Kidney (tissue), 13 donors: ENCODE measurements at regions not wholly inside any gene's neighbourhood (a gene's known extent, or its start where the extent isn't known, plus 50 kb on each side); places are given as distances from the start of the nearest gene placed in this dataset.

Source experiments
- DNase-seq, 5 donors: peaks; one replicate each; pipeline ENCODE4 v3.0.0-alpha.2; 2013 to 2020
- FAIRE-seq: peaks from 2 replicates; lab custom pipeline; 2012; peaks lifted over from hg19 to GRCh38; lab: Jason Lieb, UNC
- H3K27ac ChIP-seq, 2 donors: one replicate each; pipeline ENCODE4 v1.7.0; 2013; ENCODE audit warnings: low read depth in 2 of 2, low read length in 2 of 2, inconsistent platforms in 1 of 2
- H3K27me3 ChIP-seq: one replicate; pipeline ENCODE4 v1.7.1; 2013; ENCODE audit warnings: low read length, inconsistent platforms; ENCODE audit not compliant: control insufficient read depth, insufficient read depth
- H3K36me3 ChIP-seq, 3 donors: one replicate each; pipeline versions ENCODE4 v1.7.0 to v1.7.1; 2013; ENCODE audit warnings: low read length in 3 of 3, control low read depth in 1 of 3, inconsistent platforms in 1 of 3; ENCODE audit not compliant: insufficient read depth in 3 of 3, control insufficient read depth in 2 of 3
- H3K4me1 ChIP-seq, 3 donors: one replicate each; pipeline versions ENCODE4 v1.7.0 to v1.7.1; 2013; ENCODE audit warnings: low read length in 3 of 3, inconsistent platforms in 1 of 3, low read depth in 1 of 3; ENCODE audit not compliant: control insufficient read depth in 2 of 3, insufficient read depth in 2 of 3
- H3K4me3 ChIP-seq, 3 donors: one replicate each; pipeline versions ENCODE4 v1.7.0 to v1.8.1; 2013; ENCODE audit warnings: low read length in 3 of 3, control low read depth in 1 of 3, inconsistent platforms in 1 of 3
- H3K9ac ChIP-seq, 3 donors: one replicate each; pipeline versions ENCODE4 v1.7.0 to v1.7.1; 2013; ENCODE audit warnings: low read length in 3 of 3, control low read depth in 1 of 3, inconsistent platforms in 1 of 3
- H3K9me3 ChIP-seq, 3 donors: one replicate each; pipeline versions ENCODE4 v1.7.0 to v1.7.1; 2013; ENCODE audit warnings: low read length in 3 of 3, control low read depth in 1 of 3, inconsistent platforms in 1 of 3; ENCODE audit not compliant: control insufficient read depth in 2 of 3, insufficient read depth in 1 of 3
- CTCF ChIP-seq: IDR thresholded peaks from 3 replicates; pipeline ENCODE4 v1.5.1; 2012; ENCODE audit warnings: mild to moderate bottlenecking, moderate library complexity, borderline replicate concordance; ENCODE audit not compliant: insufficient read depth; ENCODE audit errors: extremely low read depth
- intact Hi-C: fragments of 100-400 bp; cut with DNase I; formaldehyde crosslinking; loops from one replicate; pipeline ENCODE4 v1.11.1; 2022
- donor health status: control.
- donor health status: control.
- donor health status: control.
- donor health status: control.
- donor health status: control.
- donor health status: DM: yes; HTN: yes; CAD: no.
- donor health status: Normal renal cell carcinoma (clear cell type).

- Histone ChIP-seq H3K4me3 (no peak overlapping the region), H3K9me3 (no peaks in the 10 kb centered on the region), H3K27ac (no peak overlapping the region), H3K4me1 (no peaks in the 10 kb centered on the region), H3K36me3 (no peaks in the 10 kb centered on the region), H3K9ac (no peak overlapping the region), H3K27me3 (no peaks in the 10 kb centered on the region)
- TF ChIP-seq CTCF: no peak
- intact Hi-C loops: no loop called here
- FAIRE-seq: no peak
- no peak for DNase-seq
Measured at GRCh38 chr13:84445776-84446175, 563.5 kb upstream of the SLITRK1 start.

DNA sequence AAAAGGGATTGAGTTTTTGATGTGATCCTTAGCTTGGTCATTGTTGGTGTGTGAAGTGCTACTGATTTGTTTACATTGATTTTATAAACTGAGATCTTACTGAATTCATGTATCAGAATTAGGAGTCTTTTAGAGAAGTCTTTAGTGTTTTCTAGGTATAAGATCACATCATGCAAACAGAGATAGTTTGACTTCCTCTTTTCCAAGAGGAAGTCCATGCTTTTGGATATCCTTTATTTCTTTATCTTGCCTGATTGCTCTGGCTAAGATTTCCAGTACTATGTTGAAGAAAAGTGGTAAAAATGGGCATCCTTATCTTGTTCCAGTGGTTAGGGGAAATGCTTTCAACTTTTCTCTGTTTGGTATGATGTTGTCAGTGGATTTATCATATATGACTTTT is 561.2 kb upstream of the SLITRK1 start:
- H3K9me3 ChIP-seq: no peaks in the 10 kb centered on the region
- no peaks in the 10 kb centered on the region for H3K36me3 ChIP-seq
- no peaks in the 10 kb centered on the region for H3K27me3 ChIP-seq
- H3K4me1 ChIP-seq: no peaks in the 10 kb centered on the region
- no peak overlapping the region for H3K9ac ChIP-seq
- intact Hi-C loops: no loop called here
- no peak overlapping the region for H3K4me3 ChIP-seq
- FAIRE-seq (no peak), DNase-seq (no peak)
- TF ChIP-seq CTCF: no peak
- no peak overlapping the region for H3K27ac ChIP-seq

GRCh38 chr13:84439108-84439507 is 556.8 kb upstream of the SLITRK1 start:
- H3K9me3 ChIP-seq: no peaks in the 10 kb centered on the region
- no peaks in the 10 kb centered on the region for H3K36me3 ChIP-seq
- no peak for DNase-seq
- FAIRE-seq: no peak
- H3K27ac ChIP-seq: no peak overlapping the region
- H3K27me3 ChIP-seq: no peaks in the 10 kb centered on the region
- intact Hi-C loops: no loop called here
- H3K4me3 ChIP-seq: no peak overlapping the region
- no peak for TF ChIP-seq CTCF
- no peaks in the 10 kb centered on the region for H3K4me1 ChIP-seq
- H3K9ac ChIP-seq: no peak overlapping the region

DNA sequence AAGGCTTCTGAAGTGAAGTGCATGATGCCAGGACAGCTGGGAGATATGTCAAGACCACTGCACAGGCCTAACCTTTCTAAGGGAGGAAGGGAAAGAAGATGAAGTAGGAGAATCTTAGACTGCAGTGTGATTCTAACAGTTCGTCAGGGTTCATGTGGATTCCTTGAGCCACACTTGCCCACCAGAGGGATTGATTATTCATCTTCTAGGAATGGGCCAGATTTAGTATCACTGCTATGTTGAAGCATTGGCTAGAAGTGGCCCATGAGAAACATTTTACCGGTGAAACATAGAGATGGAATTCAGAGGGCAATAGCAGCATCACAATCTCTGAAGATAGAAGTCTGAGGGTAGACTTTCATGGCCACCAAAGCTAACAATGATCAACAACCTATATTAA is 550.8 kb upstream of the SLITRK1 start:
- TF ChIP-seq CTCF: no peak
- H3K27me3 ChIP-seq: no peaks in the 10 kb centered on the region
- DNase-seq: no peak
- H3K27ac ChIP-seq: no peak overlapping the region
- no peaks in the 10 kb centered on the region for H3K36me3 ChIP-seq
- no peak overlapping the region for H3K4me3 ChIP-seq
- no peaks in the 10 kb centered on the region for H3K9me3 ChIP-seq
- H3K9ac ChIP-seq: no peak overlapping the region
- no peaks in the 10 kb centered on the region for H3K4me1 ChIP-seq
- intact Hi-C loops: no loop called here
- FAIRE-seq: no peak
